H1 (cell line): ENCODE measurements at regions not wholly inside any gene's neighbourhood (a gene's known extent, or its start where the extent isn't known, plus 50 kb on each side); places are given as distances from the start of the nearest gene placed in this dataset.

Experiments
- BACH1 ChIP-seq: IDR thresholded peaks from 2 replicates; pipeline ENCODE4 v1.6.1; 2012; ENCODE audit warnings: low read length, improper control_type of control experiment
- BRCA1 ChIP-seq: IDR thresholded peaks from 2 replicates; pipeline ENCODE4 v1.6.1; 2012; ENCODE audit warnings: low read depth, low read length, improper control_type of control experiment
- POLR2A ChIP-seq, 2 experiments: IDR thresholded peaks; 1 replicate in 1 of 2; 2 replicates in 1 of 2; pipeline ENCODE4 v1.6.1; 2011; ENCODE audit warnings: low read depth in 2 of 2, low read length in 2 of 2, mild to moderate bottlenecking in 2 of 2; ENCODE audit errors: control extremely low read depth in 1 of 2
- POU5F1 ChIP-seq: IDR thresholded peaks from 2 replicates; pipeline ENCODE4 v1.6.1; 2011; ENCODE audit warnings: low read depth, mild to moderate bottlenecking, low read length, moderate library complexity
- SP4 ChIP-seq: IDR thresholded peaks from 2 replicates; pipeline ENCODE4 v1.6.1; 2012; ENCODE audit warnings: low read length, inconsistent platforms

- TF ChIP-seq POLR2A (IDR thresholded peaks at IDR 0.05; ENCODE audit: control extremely low read depth in 1 of 2, low read depth in 2 of 2, low read length in 2 of 2): no peak
- TF ChIP-seq POU5F1: no peak
- no peak for TF ChIP-seq BACH1
- no peak for TF ChIP-seq BRCA1
- no peak for TF ChIP-seq SP4
Observed at GRCh38 chr4:63620271-63620670, 789.0 kb downstream of the TECRL start (continued).
